ENCODE measurements at regions not wholly inside any gene's neighbourhood (a gene's known extent, or its start where the extent isn't known, plus 50 kb on each side); places are given as distances from the start of the nearest gene placed in this dataset.
A peak's percentile ranks its signal among the peaks of the same experiment; 100 is the strongest.

DNA sequence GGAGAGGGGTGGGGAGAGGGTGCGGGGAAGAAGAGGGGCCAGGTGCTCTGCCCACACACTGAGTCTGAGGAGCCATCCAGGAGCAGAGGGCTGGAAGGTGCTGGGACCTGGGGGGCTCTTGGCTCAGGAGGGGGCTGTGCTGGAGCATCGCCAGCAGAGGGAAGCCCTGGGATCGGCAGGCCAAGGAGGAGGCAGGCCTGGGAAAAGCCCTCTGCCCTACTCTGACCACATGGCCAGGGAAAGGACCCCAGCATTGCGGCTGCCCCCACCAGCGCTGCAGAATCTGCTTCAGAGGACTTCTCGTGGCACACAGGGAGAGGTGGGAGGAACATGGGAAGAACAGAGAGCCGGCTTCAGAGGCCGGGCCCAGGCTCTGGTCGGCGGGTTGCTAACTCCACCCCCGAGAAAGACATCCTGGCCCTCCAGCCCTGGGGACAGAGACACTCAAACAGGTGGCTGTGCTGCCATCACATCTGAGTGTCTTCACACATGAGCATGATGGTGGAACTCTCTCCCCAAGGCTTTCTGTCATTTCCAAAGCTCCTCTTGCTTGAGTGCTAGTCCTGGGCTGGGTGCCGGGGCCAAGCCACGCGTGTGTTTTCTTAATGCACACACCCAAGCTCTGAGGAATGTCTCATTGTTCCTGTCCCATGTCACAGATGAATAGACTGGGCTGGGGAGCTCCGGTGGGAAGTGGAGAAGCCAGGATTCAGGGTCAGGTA is 1378.0 kb downstream of the BRD1 start:
- DNase-seq, result no peak
- Histone ChIP-seq H3K4me3 (ENCODE audit: insufficient read depth, low read depth, low read length) (no peak overlapping the region), H3K27me3 (ENCODE audit: control insufficient read depth, insufficient read depth, low read length) (no peaks in the 10 kb centered on the region), H3K36me3 (replicated peaks; ENCODE audit: control insufficient read depth, insufficient read depth, low read length) (no peaks in the 10 kb centered on the region)

- no peaks in the 10 kb centered on the region for H3K36me3 ChIP-seq (replicated peaks; ENCODE audit: control insufficient read depth, insufficient read depth, low read length)
- H3K27me3 ChIP-seq (ENCODE audit: control insufficient read depth, insufficient read depth, low read length), result no peaks in the 10 kb centered on the region
- H3K4me3 ChIP-seq (ENCODE audit: insufficient read depth, low read depth, low read length), result no peak overlapping the region
- no peak for DNase-seq
Measured at GRCh38 chr22:48448821-48449220, 1378.9 kb downstream of the BRD1 start.

DNA sequence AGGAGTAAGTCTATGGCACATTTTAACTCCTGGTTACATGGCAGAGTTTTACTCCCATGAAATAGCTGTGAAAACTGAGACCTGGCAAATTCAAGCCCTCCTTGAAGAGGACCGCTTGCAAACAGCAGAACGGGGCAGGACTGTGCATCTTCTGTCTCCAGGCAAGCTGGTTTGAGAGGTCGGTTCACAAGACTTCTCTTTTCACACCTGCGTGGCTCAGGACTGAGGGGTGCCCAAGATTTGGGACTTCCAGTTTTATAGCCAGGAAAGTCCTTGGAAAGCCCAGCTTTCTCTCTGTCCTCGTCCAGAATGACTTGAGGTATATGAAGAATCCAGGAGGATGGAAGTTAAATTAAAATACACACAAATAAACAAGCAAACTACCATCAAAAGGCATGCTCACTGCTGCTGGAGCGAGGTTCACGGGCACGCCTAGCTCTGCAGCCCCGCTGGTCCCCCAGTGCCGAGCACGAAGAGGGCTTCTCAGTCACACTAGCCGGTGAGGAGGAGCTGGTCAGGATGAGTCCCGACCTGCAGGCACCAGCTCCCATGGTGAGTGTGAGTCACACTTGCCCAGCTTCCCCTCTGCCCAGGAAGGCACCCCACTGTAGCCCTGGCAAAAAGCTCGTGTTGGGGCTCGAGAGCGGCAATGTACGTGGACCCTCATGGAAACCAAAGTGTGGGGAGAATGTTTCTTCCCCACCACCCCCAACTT is 1382.4 kb downstream of the BRD1 start:
- no peak for DNase-seq
- Histone ChIP-seq H3K36me3 (replicated peaks; ENCODE audit: control insufficient read depth, insufficient read depth, low read length) (no peaks in the 10 kb centered on the region), H3K4me3 (ENCODE audit: insufficient read depth, low read depth, low read length) (no peak overlapping the region), H3K27me3 (ENCODE audit: control insufficient read depth, insufficient read depth, low read length) (no peaks in the 10 kb centered on the region)

GRCh38 chr22:48444320-48445112 is 1383.2 kb downstream of the BRD1 start:
- no peaks in the 10 kb centered on the region for H3K36me3 ChIP-seq (replicated peaks; ENCODE audit: control insufficient read depth, insufficient read depth, low read length)
- H3K27me3 ChIP-seq (ENCODE audit: control insufficient read depth, insufficient read depth, low read length), result no peaks in the 10 kb centered on the region
- no peak overlapping the region for H3K4me3 ChIP-seq (ENCODE audit: insufficient read depth, low read depth, low read length)
- peak; percentile 52 for DNase-seq

GRCh38 chr22:48443680-48444079 is 1384.0 kb downstream of the BRD1 start:
- no peaks in the 10 kb centered on the region for H3K36me3 ChIP-seq (replicated peaks; ENCODE audit: control insufficient read depth, insufficient read depth, low read length)
- no peaks in the 10 kb centered on the region for H3K27me3 ChIP-seq (ENCODE audit: control insufficient read depth, insufficient read depth, low read length)
- H3K4me3 ChIP-seq (ENCODE audit: insufficient read depth, low read depth, low read length), result no peak overlapping the region
- no peak for DNase-seq

DNA sequence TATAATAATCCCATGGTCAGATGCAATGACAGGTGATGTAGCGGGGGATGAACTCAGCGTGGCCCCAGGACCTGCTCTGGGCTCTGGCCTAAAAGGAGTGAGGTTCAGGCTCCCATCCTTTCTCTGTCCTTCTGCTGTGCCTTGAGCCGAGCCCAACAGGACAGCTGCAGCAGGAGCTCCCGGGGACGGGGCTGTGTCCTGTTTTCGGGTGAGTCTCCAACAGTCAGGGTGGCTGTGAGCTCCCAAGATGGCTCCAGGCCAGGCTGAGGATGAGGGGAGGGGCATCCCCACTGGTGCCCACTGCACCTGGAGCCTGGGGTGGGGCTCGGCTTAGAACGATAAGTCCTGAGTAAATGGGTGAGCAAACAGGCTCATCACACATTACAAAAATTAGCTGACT is 1385.0 kb downstream of the BRD1 start:
- Histone ChIP-seq H3K4me3 (ENCODE audit: insufficient read depth, low read depth, low read length) (no peak overlapping the region), H3K27me3 (ENCODE audit: control insufficient read depth, insufficient read depth, low read length) (no peaks in the 10 kb centered on the region), H3K36me3 (replicated peaks; ENCODE audit: control insufficient read depth, insufficient read depth, low read length) (no peaks in the 10 kb centered on the region)
- DNase-seq, result no peak

- H3K27me3 ChIP-seq (ENCODE audit: control insufficient read depth, insufficient read depth, low read length), result no peaks in the 10 kb centered on the region
- H3K36me3 ChIP-seq (replicated peaks; ENCODE audit: control insufficient read depth, insufficient read depth, low read length), result no peaks in the 10 kb centered on the region
- DNase-seq, result no peak
- no peak overlapping the region for H3K4me3 ChIP-seq (ENCODE audit: insufficient read depth, low read depth, low read length)
Measured at GRCh38 chr22:48441553-48441850, 1386.2 kb downstream of the BRD1 start.

- DNase-seq, result no peak
- Histone ChIP-seq H3K36me3 (replicated peaks; ENCODE audit: control insufficient read depth, insufficient read depth, low read length) (no peaks in the 10 kb centered on the region), H3K27me3 (ENCODE audit: control insufficient read depth, insufficient read depth, low read length) (no peaks in the 10 kb centered on the region), H3K4me3 (ENCODE audit: insufficient read depth, low read depth, low read length) (no peak overlapping the region)
Measured at GRCh38 chr22:48440673-48441552, 1386.8 kb downstream of the BRD1 start.

DNA sequence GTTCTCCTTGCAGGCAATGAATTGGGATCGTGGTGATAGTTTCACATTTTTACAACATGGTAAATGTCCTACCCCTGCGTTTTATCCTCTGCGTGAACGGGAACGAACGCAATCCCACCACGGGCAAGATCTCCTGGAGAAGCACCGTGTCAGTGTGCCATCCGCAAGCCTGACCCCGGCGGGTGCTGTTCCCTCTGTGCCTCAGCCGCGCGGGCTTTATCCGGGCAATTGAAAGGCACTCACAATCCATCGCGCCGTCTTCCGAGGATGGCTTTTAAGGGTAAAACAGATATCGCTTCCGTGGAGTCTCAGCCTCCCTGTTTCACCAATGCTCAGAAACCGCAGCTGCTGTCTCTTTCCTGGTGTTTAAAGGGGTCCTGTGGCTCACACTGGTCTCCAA is 1387.5 kb downstream of the BRD1 start:
- no peaks in the 10 kb centered on the region for H3K27me3 ChIP-seq (ENCODE audit: control insufficient read depth, insufficient read depth, low read length)
- no peak for DNase-seq
- H3K4me3 ChIP-seq (ENCODE audit: insufficient read depth, low read depth, low read length), result no peak overlapping the region
- no peaks in the 10 kb centered on the region for H3K36me3 ChIP-seq (replicated peaks; ENCODE audit: control insufficient read depth, insufficient read depth, low read length)

DNA sequence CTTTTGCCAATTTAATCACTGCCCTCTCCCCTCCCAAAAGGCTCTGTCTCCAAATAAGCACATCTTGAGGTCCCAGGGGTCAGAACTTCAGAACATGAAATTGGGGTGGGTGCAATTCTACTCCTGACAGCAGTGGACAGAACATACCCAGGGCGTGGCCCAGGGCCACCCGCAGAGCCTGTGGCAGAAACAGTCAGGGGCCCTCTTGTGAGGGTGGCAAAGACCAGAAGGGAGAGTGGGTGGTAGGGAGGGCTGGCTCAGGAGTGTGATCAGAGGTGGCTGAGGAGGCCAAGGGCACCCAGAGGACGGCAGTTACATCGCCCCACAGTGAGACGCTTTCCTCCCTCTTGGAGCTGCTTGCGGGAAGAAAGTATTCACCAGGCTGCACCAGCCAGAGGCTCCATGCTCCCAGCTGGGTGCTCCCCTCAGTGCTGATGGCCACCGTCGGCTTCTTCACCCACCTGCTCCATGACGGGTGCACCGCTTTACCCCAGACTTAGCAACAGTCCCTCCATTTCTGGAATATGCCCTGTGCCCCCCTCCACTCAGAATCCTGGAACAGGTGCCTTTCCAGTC is 1388.0 kb downstream of the BRD1 start:
- Histone ChIP-seq H3K4me3 (ENCODE audit: insufficient read depth, low read depth, low read length) (no peak overlapping the region), H3K36me3 (replicated peaks; ENCODE audit: control insufficient read depth, insufficient read depth, low read length) (no peaks in the 10 kb centered on the region), H3K27me3 (ENCODE audit: control insufficient read depth, insufficient read depth, low read length) (no peaks in the 10 kb centered on the region)
- DNase-seq, result no peak

DNA sequence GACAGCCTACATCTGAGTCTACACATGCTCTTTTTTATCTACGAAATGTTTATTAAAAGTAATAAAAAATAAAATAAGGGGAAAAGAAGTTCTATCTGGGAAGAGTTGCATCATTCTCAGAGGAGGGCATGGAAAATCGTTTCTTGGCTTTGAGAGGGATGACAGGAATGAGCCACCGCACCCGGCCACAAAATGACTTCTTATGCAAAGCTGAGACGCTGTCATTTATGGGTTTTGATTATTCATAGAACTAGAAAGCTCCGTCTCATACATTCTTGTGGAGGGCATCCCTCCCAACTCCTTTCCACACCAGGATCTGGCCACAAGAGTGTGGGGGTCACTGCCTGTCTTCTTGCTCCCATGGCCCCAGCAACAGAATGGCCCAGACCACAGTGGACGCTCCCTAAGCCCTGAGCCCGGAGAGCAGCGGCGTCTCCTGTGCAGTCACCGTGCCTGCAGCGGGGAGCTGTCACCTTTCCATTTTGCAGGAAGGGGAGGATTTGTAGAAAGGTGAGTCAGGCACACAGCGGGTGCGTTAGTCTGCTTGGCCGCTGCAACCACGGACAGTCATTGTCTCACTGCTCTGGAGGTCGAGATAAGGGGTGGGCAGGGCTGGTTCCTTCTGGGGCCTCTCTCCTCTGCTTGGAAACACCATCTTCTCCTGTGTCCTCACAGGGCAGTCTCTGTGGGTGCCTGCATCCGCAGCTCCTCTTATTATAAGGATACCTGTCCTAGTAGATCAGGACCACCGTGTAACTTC is 1388.7 kb downstream of the BRD1 start:
- H3K36me3 ChIP-seq (replicated peaks; ENCODE audit: control insufficient read depth, insufficient read depth, low read length), result no peaks in the 10 kb centered on the region

GRCh38 chr22:48438096-48438495 is 1389.6 kb downstream of the BRD1 start:
- no peak overlapping the region for H3K4me3 ChIP-seq (ENCODE audit: insufficient read depth, low read depth, low read length)
- no peaks in the 10 kb centered on the region for H3K36me3 ChIP-seq (replicated peaks; ENCODE audit: control insufficient read depth, insufficient read depth, low read length)
- no peak for DNase-seq
- H3K27me3 ChIP-seq (ENCODE audit: control insufficient read depth, insufficient read depth, low read length), result no peaks in the 10 kb centered on the region

More for the DNA sequence above, 1388.7 kb downstream of the BRD1 start:
- DNase-seq, result no peak
- Histone ChIP-seq H3K4me3 (ENCODE audit: insufficient read depth, low read depth, low read length) (no peak overlapping the region), H3K27me3 (ENCODE audit: control insufficient read depth, insufficient read depth, low read length) (no peaks in the 10 kb centered on the region)

- no peaks in the 10 kb centered on the region for H3K27me3 ChIP-seq (ENCODE audit: control insufficient read depth, insufficient read depth, low read length)
- H3K36me3 ChIP-seq (replicated peaks; ENCODE audit: control insufficient read depth, insufficient read depth, low read length), result no peaks in the 10 kb centered on the region
Measured at GRCh38 chr22:48436201-48436931, 1391.3 kb downstream of the BRD1 start.

More at GRCh38 chr22:48436201-48436931, 1391.3 kb downstream of the BRD1 start:
- no peak for DNase-seq
- no peak overlapping the region for H3K4me3 ChIP-seq (ENCODE audit: insufficient read depth, low read depth, low read length)

Measured in H7 (cell line).